NCI-H446 (cell line): ENCODE measurements at regions not wholly inside any gene's neighbourhood (a gene's known extent, or its start where the extent isn't known, plus 50 kb on each side); places are given as distances from the start of the nearest gene placed in this dataset.

ENCODE experiments used
- DNase-seq, 2 experiments: peaks; one replicate each; lab custom pipeline; 2025; lab: John Stamatoyannopoulos, UW

DNA sequence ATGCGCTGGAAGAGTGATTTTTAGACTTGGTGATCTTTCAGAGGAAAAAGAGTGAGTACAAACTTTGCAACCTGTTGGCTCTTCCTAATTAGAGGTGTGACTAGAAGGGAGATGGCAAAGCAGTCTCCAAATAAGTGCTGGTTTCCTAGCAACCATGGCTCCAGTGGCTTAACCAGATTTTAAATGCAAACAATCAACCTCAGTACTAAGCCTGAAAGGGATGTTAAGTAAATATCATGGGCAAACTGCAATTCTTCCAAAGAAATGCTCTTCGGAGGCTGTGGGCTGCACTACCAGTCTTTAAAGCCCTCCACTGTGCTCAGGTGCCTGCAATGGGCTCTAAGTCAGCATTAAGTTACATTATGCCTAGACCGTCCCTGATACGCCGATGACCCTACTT is 678.1 kb upstream of the CCDC54 start:
- no peak for DNase-seq

DNA sequence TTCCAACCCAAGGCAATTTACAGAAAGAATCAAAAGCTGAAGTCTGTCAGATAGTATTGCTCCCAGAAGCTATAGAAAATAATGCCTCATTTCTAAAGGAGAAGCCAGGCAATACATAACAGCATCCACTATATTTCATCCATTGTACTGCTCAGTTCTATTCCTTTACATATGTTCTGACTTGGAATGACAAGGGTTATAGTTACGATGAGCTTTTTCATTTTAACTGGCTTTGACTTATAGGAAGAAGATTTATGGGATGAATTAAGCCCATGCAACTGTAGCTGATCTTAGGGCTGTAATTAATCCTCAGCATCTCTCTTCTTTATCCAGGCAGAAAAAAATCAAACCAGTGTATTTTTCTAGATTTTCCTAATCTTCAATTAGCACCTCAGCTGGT is 676.3 kb upstream of the CCDC54 start:
- no peak for DNase-seq

DNA sequence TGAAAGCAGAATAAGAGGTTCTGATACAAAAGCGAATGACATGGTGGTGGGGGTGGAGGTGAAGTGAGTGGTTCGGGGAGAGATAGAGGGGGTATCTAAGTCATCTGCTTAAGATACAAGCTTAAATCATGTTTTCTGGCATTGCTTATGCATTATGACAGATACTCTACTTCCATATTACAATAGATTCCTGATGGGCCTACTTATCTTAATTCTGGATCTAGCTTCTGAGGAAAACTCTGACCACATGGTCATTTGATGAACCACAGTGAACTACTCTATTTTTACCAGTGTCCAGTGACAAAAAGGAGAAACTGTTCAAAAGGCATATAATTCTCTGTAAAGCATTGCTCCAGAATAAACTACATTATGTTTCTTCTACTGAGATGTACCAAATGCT is 673.7 kb upstream of the CCDC54 start:
- DNase-seq: no peak

DNA sequence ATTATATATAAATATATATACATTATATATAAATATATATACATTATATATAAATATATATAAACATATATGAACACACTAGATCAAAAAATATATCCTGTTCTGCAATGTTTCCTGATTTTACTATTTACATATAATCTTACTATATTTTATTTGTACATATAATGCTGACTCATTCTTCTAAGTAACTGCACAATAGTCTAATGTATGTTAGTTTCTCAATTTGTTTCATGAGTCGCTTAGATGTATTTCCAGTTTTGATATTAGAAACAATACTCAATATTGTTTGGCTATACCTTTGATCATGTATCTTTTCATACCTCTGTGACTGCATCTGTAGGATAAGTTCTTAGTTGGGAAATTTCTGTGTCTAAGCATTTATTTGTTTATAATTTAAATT is 669.9 kb upstream of the CCDC54 start:
- DNase-seq: no peak

DNA sequence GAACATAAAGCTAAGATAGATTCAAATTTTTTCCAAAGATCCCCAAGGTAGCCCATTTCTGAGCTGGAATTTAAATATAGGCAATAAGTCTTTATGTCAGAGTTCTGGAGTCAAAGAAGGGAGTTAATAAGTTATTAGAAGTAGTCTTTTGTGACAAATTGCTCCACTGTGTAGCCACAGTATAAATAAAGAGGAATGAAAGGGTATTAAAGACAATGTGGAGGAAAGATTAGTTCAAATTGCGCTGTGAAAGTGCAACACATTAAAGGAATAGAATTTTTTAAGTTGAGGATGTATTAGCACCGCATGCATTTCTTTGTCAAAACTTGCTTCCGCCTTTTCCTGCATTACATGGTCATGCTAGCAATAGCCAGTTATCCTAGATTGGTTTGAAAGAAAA is 666.6 kb upstream of the CCDC54 start:
- DNase-seq: no peak

GRCh38 chr3:106711650-106712049 is 665.6 kb upstream of the CCDC54 start:
- no peak for DNase-seq

DNA sequence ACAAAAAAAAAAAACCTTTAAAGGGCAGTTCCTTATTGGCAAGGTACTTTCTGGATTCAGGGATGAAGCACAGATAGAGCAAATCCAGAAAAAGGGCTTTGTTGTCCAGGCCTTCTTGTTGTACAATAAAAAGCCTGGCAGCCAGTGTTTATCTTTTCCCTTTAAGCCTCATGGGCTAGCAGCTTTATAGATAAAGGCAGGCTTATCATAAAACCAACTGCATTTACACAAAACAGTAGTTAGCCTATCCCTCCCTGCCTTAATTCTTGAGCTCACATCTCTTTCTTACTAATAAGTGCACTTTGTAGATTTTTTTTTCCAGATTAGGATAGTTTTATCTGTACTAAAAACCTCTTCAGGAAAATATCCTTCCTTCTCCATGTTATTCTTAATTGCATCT is 662.8 kb upstream of the CCDC54 start:
- DNase-seq: no peak

DNA sequence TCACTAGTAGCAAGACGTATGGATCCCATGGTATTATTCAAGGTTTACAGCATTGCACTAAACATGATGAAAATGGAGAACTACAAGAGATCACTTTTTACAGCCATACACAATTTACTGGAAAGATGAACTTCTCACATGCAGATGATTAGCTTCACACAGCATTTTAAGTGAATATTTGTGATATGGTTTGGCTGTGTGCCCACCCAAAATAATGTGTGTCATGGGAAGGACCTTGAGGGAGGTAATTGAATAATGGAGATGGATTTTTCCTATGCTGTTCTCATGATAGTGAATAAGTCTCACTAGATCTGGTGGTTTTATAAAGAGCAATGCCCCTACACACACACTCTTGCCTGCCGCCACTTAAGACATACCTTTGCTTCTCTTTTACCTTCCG is 662.0 kb upstream of the CCDC54 start:
- DNase-seq: no peak

DNA sequence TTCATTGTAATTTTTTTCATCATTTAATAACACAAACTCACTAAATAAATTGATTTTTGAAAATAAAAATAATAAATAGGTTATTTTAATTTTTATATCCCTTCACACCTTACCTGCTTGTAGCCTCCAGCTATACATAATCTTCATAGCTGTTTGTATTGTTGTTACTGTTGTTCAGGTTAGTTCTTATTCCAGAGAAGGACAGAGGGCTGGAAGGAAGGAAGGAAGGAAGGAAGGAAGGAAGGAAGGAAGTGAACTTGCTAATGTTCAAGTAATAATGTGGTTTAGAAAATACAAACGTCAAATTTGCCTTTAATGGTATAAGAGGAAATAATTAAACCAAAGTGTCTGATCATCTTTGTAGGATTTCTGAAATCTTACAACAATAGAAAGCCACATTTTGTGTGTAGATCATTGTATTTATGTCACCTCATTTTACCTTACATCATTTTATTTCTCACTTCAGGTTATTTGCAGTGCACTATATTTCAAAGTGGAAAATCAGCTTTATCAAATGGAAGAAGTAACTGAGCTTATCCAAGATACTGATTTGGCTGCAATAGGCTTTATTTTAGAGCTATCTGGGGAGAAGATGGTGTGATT is 660.0 kb upstream of the CCDC54 start:
- DNase-seq: no peak

- DNase-seq: no peak
These were observed 658.2 kb upstream of the CCDC54 start for GRCh38 chr3:106719077-106719476.

- DNase-seq: no peak
These were observed 657.7 kb upstream of the CCDC54 start for GRCh38 chr3:106719583-106719982.

- DNase-seq: no peak
These were observed 656.7 kb upstream of the CCDC54 start for GRCh38 chr3:106720510-106720909.

DNA sequence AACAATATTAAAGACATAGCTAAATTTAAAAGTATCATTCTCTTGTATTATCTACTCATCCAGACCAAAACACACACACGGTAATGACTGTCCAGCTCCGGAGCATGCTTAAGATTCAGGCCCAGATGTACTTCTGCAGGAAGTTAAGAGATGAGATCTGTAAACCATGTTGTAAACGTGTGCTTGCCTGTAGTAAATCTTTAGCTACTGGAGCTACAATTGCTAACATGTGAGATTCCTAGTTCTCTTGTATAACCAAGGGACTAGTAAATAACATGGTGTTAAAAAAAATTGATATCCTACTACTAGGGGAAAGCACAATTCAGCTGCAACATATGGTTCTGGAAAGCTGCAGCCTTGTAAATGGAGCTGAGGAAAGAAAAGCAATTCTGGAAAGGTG is 651.7 kb upstream of the CCDC54 start:
- DNase-seq: no peak

GRCh38 chr3:106728315-106729098 is 648.7 kb upstream of the CCDC54 start:
- no peak for DNase-seq

GRCh38 chr3:106729481-106729880 is 647.8 kb upstream of the CCDC54 start:
- no peak for DNase-seq

DNA sequence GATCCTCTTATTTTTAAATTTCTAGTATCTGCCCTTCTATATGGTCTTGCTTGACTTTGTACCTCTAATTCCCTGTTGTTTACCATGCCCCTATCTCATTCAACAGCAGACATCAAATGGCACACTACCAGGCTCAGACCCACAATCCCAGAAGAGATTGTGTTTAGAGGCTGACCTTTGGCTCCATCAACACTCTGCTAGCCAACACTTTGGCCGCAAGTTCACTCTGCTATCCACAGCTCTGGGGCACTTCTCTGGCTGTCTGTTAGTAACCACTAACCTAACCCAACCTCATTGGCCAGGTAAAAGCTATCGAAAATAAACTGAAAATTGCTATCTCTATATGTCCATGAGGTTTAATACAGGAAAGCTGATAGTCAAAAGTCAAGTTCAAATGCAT is 646.0 kb upstream of the CCDC54 start:
- DNase-seq: no peak

DNA sequence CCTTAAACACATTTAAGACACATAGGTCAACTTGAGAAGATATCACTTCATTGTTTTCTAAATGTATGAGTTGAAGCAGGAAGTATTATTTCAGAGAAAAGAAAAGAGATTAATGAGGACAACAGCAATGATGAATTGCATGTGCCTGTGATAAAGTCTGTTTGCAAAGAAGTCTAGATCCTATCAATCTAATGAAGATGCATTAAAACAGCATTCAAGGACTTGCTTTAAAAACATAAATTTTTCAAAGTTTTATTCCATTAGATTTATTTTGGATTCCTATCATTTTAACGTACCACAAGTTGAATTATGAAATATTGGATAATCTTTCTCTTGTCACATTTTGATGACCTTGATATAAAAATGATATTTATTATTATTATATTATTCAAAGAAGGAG is 642.5 kb upstream of the CCDC54 start:
- no peak for DNase-seq

- DNase-seq: no peak
These were observed 640.0 kb upstream of the CCDC54 start for GRCh38 chr3:106737265-106737664.

GRCh38 chr3:106740116-106740515 is 637.1 kb upstream of the CCDC54 start:
- DNase-seq: no peak

DNA sequence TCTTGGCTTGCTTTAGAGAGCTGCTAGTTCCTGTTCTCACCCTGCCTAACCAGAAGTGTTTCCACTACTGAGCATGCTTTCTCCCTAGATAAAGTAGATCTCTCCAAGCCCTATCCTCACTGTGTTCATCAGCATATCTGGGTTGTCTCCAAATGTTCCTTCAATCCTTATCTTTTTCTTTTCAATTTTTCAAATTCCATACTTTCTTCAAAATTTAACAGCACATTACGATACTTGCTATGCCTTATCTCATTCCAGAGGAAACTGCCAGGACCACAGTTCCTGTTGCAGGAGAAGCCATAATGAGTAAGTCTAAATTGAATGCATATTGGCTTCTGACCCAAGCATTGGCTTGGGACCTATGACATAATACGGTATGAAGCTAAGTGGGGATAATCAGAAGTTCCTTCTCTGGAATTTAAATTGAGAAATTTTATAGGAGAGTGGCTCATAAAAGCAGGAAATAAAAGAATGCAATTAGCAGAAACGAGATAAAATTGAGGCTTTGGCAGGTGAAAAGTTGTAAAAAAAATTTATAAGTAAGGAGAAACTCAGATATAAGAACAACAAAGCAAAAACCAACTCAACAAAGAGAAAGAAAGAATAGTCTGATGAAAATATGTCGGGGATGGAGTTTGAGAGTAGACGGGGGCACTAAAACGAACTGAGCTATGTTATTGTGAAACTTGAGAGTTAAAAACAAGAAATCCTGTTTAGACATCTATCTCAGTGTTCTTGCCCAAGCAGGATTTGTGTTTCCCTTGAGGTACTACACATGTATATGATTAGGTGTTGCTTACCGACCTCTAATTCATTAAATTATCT is 631.7 kb upstream of the CCDC54 start:
- no peak for DNase-seq

GRCh38 chr3:106746286-106746685 is 631.0 kb upstream of the CCDC54 start:
- DNase-seq: no peak

GRCh38 chr3:106748472-106749262 is 628.6 kb upstream of the CCDC54 start:
- no peak for DNase-seq
